ENCODE measurements at regions not wholly inside any gene's neighbourhood (a gene's known extent, or its start where the extent isn't known, plus 50 kb on each side); places are given as distances from the start of the nearest gene placed in this dataset.

DNA sequence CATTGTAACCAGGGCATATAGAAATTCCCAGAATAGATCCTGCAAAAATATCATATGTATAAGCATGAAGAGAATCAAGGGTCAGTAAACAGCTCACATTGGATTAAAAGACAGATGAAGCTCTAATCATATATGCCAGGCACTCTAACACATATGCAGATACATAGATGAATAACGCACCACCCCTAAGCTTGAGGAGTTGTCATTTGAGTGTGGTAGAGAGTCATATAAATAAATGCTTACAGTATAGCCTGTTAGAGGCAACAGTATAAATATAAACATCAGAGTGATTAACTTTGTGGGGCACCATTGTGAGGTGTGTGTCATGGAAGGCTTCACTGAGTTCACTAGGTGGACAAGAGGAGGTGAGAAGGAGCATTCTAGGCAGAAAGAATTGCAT is 346.7 kb upstream of the PRICKLE1 start:
- Histone ChIP-seq H4K20me1 (ENCODE audit: control insufficient read depth, extremely low read depth, insufficient read depth, low read length) (no peaks in the 10 kb centered on the region), H3K79me2 (ENCODE audit: control insufficient read depth, insufficient read depth, low read length) (no peaks in the 10 kb centered on the region), H3K27ac (ENCODE audit: control insufficient read depth, insufficient read depth, low read length) (no peak overlapping the region), H3K9ac (ENCODE audit: control insufficient read depth, extremely low read depth, insufficient read depth, low read length) (no peak overlapping the region), H3K4me1 (ENCODE audit: control insufficient read depth, extremely low read depth, insufficient read depth, low read length) (peaks cover 2% of the 10 kb centered on the region), H3K9me3 (ENCODE audit: control insufficient read depth, low read depth, low read length) (no peaks in the 10 kb centered on the region), H3K4me2 (ENCODE audit: control insufficient read depth, extremely low read depth, insufficient read depth, low read depth, low read length) (no peak overlapping the region), H3K36me3 (ENCODE audit: control insufficient read depth in 2 of 2, extremely low read depth in 1 of 2, insufficient read depth in 2 of 2, low read length in 2 of 2) (no peaks in the 10 kb centered on the region), H2AFZ (ENCODE audit: control insufficient read depth, low read length) (no peak overlapping the region), H3K9me1 (ENCODE audit: control insufficient read depth, extremely low read depth, insufficient read depth, low read length) (no peaks in the 10 kb centered on the region), H3K27me3 (ENCODE audit: control insufficient read depth, extremely low read depth, insufficient read depth, low read length) (no peaks in the 10 kb centered on the region), H3K4me3 (ENCODE audit: control insufficient read depth in 2 of 3, extremely low read depth in 1 of 3, insufficient read depth in 2 of 3, low read depth in 1 of 3, low read length in 3 of 3) (no peak overlapping the region)
- DNase-seq (ENCODE audit: low read depth, low spot score) (no peak), FAIRE-seq (no peak)
- no peak for TF ChIP-seq EZH2 (IDR thresholded peaks at IDR 0.05; ENCODE audit: low read length)
- TF ChIP-seq, protein P1, sequence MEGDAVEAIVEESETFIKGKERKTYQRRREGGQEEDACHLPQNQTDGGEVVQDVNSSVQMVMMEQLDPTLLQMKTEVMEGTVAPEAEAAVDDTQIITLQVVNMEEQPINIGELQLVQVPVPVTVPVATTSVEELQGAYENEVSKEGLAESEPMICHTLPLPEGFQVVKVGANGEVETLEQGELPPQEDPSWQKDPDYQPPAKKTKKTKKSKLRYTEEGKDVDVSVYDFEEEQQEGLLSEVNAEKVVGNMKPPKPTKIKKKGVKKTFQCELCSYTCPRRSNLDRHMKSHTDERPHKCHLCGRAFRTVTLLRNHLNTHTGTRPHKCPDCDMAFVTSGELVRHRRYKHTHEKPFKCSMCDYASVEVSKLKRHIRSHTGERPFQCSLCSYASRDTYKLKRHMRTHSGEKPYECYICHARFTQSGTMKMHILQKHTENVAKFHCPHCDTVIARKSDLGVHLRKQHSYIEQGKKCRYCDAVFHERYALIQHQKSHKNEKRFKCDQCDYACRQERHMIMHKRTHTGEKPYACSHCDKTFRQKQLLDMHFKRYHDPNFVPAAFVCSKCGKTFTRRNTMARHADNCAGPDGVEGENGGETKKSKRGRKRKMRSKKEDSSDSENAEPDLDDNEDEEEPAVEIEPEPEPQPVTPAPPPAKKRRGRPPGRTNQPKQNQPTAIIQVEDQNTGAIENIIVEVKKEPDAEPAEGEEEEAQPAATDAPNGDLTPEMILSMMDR (optimal IDR thresholded peaks at IDR 0.05 in 1 of 3, IDR thresholded peaks at IDR 0.05 in 1 of 3, conservative IDR thresholded peaks at IDR 0.05 in 1 of 3; ENCODE audit: extremely low read depth in 1 of 3, insufficient read depth in 2 of 3, low read length in 3 of 3), result no peak
- dilution Hi-C loops (cut with MboI; ENCODE audit: extremely low pct_ligation_motif_present, low sequenced_read_pairs), result no loop called here

DNA sequence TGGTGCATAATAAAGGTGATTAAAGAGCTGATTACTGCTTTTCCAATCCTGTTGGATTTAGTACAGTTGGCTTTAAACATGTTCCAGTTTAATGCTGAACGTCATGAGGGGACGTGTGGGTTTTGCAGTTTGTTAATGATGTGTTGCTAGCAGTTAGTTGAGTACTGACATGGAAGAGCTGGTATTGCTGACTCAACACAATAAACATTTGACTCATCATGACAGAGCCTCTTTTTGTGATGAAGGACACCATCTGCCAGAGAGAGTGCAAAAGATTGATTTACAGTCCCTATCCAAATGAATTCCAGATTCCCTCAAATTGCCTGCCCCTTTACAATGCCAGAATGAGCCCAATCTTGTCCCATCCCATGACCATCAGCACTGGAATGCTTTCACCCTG is 346.2 kb upstream of the PRICKLE1 start:
- no peak overlapping the region for H2AFZ ChIP-seq (ENCODE audit: control insufficient read depth, low read length)
- H3K27ac ChIP-seq (ENCODE audit: control insufficient read depth, insufficient read depth, low read length), result no peak overlapping the region
- H3K4me2 ChIP-seq (ENCODE audit: control insufficient read depth, extremely low read depth, insufficient read depth, low read depth, low read length), result no peak overlapping the region
- TF ChIP-seq, protein P1 (optimal IDR thresholded peaks at IDR 0.05 in 1 of 3, IDR thresholded peaks at IDR 0.05 in 1 of 3, conservative IDR thresholded peaks at IDR 0.05 in 1 of 3; ENCODE audit: extremely low read depth in 1 of 3, insufficient read depth in 2 of 3, low read length in 3 of 3), result no peak
- TF ChIP-seq EZH2 (IDR thresholded peaks at IDR 0.05; ENCODE audit: low read length), result no peak
- dilution Hi-C loops (cut with MboI; ENCODE audit: extremely low pct_ligation_motif_present, low sequenced_read_pairs), result no loop called here
- no peaks in the 10 kb centered on the region for H3K27me3 ChIP-seq (ENCODE audit: control insufficient read depth, extremely low read depth, insufficient read depth, low read length)
- FAIRE-seq (peak; percentile 83), DNase-seq (ENCODE audit: low read depth, low spot score) (no peak)
- H3K36me3 ChIP-seq (ENCODE audit: control insufficient read depth in 2 of 2, extremely low read depth in 1 of 2, insufficient read depth in 2 of 2, low read length in 2 of 2), result no peaks in the 10 kb centered on the region
- no peaks in the 10 kb centered on the region for H3K9me3 ChIP-seq (ENCODE audit: control insufficient read depth, low read depth, low read length)
- H4K20me1 ChIP-seq (ENCODE audit: control insufficient read depth, extremely low read depth, insufficient read depth, low read length), result no peaks in the 10 kb centered on the region
- H3K4me3 ChIP-seq (ENCODE audit: control insufficient read depth in 2 of 3, extremely low read depth in 1 of 3, insufficient read depth in 2 of 3, low read depth in 1 of 3, low read length in 3 of 3), result no peak overlapping the region
- no peaks in the 10 kb centered on the region for H3K79me2 ChIP-seq (ENCODE audit: control insufficient read depth, insufficient read depth, low read length)
- no peaks in the 10 kb centered on the region for H3K9me1 ChIP-seq (ENCODE audit: control insufficient read depth, extremely low read depth, insufficient read depth, low read length)
- H3K9ac ChIP-seq (ENCODE audit: control insufficient read depth, extremely low read depth, insufficient read depth, low read length), result no peak overlapping the region
- H3K4me1 ChIP-seq (ENCODE audit: control insufficient read depth, extremely low read depth, insufficient read depth, low read length), result peaks cover 2% of the 10 kb centered on the region

Data from keratinocyte (primary cell).